ENCODE measurements at regions not wholly inside any gene's neighbourhood (a gene's known extent, or its start where the extent isn't known, plus 50 kb on each side); places are given as distances from the start of the nearest gene placed in this dataset.

DNA sequence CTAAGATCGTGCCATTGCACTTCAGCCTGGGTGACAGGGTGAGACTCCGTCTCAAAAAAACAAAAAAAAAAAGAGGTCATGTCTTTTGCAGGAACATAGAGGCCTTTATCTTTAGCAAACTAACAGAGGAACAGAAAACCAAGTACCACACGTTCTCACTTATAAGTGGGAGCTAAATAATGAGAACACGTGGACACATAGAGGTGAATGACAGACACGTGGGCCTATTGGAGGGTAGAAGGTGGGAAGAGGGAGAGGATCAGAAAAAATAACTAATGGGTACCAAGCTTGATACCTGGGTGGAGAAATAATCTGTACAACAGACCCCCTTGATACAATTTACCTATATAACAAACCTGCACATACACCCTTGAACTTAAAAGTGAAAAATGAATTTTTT, 401.4 kb upstream of the NAALADL2 start:
- TF ChIP-seq, protein P1, sequence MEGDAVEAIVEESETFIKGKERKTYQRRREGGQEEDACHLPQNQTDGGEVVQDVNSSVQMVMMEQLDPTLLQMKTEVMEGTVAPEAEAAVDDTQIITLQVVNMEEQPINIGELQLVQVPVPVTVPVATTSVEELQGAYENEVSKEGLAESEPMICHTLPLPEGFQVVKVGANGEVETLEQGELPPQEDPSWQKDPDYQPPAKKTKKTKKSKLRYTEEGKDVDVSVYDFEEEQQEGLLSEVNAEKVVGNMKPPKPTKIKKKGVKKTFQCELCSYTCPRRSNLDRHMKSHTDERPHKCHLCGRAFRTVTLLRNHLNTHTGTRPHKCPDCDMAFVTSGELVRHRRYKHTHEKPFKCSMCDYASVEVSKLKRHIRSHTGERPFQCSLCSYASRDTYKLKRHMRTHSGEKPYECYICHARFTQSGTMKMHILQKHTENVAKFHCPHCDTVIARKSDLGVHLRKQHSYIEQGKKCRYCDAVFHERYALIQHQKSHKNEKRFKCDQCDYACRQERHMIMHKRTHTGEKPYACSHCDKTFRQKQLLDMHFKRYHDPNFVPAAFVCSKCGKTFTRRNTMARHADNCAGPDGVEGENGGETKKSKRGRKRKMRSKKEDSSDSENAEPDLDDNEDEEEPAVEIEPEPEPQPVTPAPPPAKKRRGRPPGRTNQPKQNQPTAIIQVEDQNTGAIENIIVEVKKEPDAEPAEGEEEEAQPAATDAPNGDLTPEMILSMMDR (IDR thresholded peaks at IDR 0.05; ENCODE audit: control insufficient read depth, insufficient read depth, low read depth, low read length, missing control alignments): no peak
- no peak for DNase-seq (ENCODE audit: low read depth)
- H3K4me3 ChIP-seq (ENCODE audit: control insufficient read depth, low read depth, low read length): no peak overlapping the region

DNA sequence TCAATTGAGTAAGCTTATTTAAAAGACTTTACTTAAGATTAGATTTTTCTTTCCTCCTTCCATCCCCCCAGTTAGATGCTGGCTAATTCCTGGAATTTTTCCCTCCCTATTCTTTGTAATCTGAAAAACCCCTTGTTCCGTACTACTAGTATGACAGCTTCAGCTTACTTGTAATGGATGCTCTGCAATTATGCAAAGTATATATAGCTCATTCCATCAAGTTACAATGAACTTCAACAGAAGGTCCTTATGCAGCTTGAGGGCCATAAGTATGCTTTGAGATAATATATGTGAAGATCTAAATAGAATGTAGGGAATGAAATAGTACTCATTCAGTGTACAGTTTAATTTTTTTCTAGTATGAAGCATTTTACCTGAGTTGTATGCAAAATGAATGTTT, 398.3 kb upstream of the NAALADL2 start:
- no peak overlapping the region for H3K4me3 ChIP-seq (ENCODE audit: control insufficient read depth, low read depth, low read length)
- no peak for DNase-seq (ENCODE audit: low read depth)
- TF ChIP-seq, protein P1 (IDR thresholded peaks at IDR 0.05; ENCODE audit: control insufficient read depth, insufficient read depth, low read depth, low read length, missing control alignments): no peak

DNA sequence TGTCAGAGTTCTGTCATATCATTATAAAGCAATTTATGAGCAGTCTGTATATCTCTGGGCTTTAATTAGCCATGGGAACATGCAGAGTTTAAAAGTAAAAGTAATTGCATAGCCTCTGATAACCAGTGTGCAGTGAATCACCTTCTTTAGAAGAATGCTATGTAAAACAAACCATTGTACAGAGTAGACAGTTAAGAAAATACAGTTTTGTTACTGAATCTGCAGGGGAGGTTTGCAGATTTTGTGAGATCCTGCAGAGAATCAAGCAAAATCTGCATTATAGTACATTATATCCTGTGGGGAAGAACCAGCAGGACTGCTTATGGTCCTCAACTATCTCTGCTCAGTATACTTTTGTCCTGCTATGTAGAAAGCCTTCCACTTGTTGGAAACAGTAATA, 396.2 kb upstream of the NAALADL2 start:
- H3K4me3 ChIP-seq (ENCODE audit: control insufficient read depth, low read depth, low read length): no peak overlapping the region
- TF ChIP-seq, protein P1 (IDR thresholded peaks at IDR 0.05; ENCODE audit: control insufficient read depth, insufficient read depth, low read depth, low read length, missing control alignments): no peak
- DNase-seq (ENCODE audit: low read depth): no peak

DNA sequence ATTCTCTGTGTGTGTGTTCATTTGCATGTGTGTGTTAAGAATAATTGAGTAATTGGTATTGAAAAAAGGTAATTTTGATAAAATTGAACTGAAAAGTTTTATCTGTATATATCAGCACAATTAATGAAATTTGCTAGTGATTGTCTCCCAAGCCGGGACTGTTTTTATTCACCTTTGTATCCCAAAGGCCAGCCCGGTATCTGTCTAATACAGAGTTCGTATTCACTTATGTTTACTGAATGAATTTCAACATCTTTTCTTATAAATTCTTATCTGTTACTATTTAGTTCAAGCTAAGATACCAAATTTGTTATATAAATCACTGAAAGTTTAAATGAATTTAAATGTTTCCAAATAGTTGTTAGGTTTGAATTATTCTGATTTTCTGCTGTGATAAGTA, 394.0 kb upstream of the NAALADL2 start:
- DNase-seq (ENCODE audit: low read depth): no peak
- no peak overlapping the region for H3K4me3 ChIP-seq (ENCODE audit: control insufficient read depth, low read depth, low read length)
- TF ChIP-seq, protein P1 (IDR thresholded peaks at IDR 0.05; ENCODE audit: control insufficient read depth, insufficient read depth, low read depth, low read length, missing control alignments): no peak

DNA sequence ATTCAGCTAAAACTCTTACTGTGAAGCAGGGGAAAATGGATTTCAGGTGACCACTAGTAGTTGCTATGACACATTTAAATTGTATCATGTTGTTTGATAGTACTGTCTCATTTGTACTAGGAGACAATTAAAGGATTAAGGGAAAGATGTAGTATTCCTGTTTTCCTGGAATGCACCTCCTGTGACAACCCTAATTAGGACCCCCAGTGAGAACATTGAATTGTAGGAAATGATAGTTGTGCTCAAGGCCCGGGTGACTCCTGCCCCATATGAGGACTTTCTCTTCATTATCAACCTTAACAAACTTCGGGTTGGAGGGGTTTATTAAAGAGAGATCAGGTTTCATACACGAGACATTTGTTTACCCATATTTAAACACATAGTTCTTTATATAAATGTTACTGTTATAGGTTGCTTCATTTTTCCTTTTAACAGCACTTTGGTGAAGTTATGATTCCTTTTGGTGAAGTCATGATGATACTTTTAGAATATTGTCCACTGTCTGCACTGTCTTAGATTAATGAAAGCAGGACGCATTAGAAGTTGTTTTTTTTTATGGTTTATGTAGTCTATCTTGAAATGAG, 392.6 kb upstream of the NAALADL2 start:
- no peak for DNase-seq (ENCODE audit: low read depth)
- no peak overlapping the region for H3K4me3 ChIP-seq (ENCODE audit: control insufficient read depth, low read depth, low read length)
- TF ChIP-seq, protein P1 (IDR thresholded peaks at IDR 0.05; ENCODE audit: control insufficient read depth, insufficient read depth, low read depth, low read length, missing control alignments): no peak

DNA sequence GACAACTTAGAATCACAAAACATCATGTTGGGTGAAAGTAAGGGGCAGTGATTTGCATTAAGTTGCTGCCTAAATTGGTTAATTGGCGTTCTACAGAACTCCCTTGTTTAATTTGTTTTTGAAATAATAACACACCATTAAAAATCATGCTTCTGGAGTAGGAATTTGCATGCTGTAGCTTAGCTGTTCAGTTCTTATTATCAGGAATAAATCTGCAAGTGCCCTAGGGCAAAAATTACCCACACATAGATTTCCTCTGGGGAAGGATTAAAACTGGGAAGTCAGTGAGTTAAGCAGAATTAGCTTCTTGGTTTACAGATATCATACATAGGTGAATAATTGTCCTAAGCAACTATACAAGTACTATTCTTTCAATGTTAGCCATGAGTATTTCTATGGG, 381.6 kb upstream of the NAALADL2 start:
- H3K4me3 ChIP-seq (ENCODE audit: control insufficient read depth, low read depth, low read length): no peak overlapping the region
- no peak for DNase-seq (ENCODE audit: low read depth)
- TF ChIP-seq, protein P1 (IDR thresholded peaks at IDR 0.05; ENCODE audit: control insufficient read depth, insufficient read depth, low read depth, low read length, missing control alignments): no peak

DNA sequence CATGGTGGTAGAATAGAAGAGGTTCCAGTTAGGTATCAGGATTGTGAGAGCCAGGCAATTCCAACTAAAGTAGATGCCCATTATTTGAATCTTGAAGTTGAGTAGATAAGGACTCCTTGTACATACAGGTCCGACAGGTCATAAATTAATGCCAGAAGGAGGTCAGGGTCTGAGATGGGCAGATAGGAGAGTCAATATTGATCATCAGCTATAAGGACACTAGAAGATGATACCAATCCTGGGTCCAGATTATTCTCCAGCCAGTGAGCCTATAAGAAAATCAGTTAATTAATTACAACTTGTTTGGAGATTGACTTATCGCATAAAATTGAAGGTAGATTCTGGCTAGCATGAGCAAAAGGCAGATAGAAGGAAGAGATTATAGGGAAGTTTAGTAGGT, 378.4 kb upstream of the NAALADL2 start:
- TF ChIP-seq, protein P1 (IDR thresholded peaks at IDR 0.05; ENCODE audit: control insufficient read depth, insufficient read depth, low read depth, low read length, missing control alignments): no peak
- DNase-seq (ENCODE audit: low read depth): no peak
- H3K4me3 ChIP-seq (ENCODE audit: control insufficient read depth, low read depth, low read length): no peak overlapping the region

All from AG09309 (cell line).